LNCAP (cell line): ENCODE measurements at regions not wholly inside any gene's neighbourhood (a gene's known extent, or its start where the extent isn't known, plus 50 kb on each side); places are given as distances from the start of the nearest gene placed in this dataset.

Source experiments
- TF ChIP-seq, protein P1 (sequence below): fragments of 450-650 bp; IDR thresholded peaks from 2 replicates; pipeline ENCODE4 v1.5.1; 2017; ENCODE audit warnings: mild to moderate bottlenecking

DNA sequence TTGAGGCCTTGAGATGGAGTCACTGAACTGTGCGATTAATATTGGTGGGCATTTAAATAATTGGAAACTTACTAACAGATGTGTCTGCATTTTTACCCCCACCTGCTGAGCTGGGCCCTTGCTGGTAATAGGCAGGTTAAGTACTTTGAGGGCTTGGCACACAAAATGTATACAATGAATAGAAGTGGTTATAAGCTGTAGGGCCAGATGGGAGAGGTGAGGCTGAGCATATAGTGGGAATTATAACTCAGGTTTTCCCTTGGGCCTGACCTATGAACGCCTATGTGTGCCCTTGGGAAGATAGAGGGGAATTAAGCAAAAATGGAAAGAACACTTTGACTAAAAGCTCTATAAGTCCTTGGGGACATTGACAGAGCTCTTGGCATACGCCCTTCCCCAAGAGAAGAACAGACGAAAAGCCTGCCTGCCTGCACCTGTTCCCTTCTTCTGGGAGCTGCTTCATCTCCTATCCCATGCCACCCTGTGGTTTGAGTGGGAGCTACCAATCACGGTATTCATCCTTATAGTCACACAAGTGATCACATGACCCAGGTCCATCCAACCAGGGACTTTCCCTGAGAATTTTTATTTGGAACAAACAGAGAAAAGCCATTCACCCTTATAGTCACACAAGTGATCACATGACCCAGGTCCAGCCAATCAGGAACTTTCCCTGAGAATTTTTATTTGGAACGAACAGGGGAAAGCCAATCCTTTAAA, 260.7 kb upstream of the CSF3R start:
- TF ChIP-seq, protein P1, sequence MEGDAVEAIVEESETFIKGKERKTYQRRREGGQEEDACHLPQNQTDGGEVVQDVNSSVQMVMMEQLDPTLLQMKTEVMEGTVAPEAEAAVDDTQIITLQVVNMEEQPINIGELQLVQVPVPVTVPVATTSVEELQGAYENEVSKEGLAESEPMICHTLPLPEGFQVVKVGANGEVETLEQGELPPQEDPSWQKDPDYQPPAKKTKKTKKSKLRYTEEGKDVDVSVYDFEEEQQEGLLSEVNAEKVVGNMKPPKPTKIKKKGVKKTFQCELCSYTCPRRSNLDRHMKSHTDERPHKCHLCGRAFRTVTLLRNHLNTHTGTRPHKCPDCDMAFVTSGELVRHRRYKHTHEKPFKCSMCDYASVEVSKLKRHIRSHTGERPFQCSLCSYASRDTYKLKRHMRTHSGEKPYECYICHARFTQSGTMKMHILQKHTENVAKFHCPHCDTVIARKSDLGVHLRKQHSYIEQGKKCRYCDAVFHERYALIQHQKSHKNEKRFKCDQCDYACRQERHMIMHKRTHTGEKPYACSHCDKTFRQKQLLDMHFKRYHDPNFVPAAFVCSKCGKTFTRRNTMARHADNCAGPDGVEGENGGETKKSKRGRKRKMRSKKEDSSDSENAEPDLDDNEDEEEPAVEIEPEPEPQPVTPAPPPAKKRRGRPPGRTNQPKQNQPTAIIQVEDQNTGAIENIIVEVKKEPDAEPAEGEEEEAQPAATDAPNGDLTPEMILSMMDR = no peak

DNA sequence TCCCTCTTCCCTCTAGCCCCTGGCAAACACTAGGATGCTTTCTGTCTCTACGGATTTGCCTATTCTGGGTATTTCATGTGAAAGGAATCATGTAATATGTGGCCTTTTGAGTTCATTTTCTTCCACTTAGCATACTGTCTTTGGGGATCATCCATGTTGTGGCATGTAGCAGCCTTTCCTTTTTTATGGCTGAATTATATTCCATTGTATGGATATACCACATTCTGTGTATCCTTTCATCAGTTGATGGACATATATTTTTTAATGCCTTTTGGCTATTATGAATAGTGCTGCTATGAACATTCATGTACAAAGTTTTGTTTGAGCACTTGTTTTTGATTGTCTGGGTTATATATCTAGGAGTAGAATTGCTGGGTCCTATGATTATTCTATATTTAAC, 258.4 kb upstream of the CSF3R start:
- TF ChIP-seq, protein P1 = no peak

DNA sequence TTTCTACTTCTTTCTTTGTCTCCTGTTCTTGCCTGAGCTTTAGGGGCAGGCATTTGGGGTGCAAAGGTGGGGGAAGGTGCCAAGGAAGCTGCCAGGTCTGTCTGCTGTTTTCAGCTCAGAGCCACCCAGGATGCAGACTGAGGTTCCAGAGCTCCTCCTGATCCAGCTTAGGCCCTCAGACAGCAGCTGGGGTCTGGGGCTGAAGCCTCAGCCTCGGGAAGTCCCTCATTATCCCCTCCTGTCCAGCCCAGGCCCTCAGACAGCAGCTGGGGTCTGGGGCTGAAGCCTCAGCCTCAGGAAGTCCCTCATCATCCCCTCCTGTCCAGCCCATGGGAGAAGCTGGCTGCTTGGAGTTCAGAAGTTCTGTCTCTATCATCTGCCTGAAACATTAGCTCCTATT, 257.7 kb upstream of the CSF3R start:
- TF ChIP-seq, protein P1 = no peak

DNA sequence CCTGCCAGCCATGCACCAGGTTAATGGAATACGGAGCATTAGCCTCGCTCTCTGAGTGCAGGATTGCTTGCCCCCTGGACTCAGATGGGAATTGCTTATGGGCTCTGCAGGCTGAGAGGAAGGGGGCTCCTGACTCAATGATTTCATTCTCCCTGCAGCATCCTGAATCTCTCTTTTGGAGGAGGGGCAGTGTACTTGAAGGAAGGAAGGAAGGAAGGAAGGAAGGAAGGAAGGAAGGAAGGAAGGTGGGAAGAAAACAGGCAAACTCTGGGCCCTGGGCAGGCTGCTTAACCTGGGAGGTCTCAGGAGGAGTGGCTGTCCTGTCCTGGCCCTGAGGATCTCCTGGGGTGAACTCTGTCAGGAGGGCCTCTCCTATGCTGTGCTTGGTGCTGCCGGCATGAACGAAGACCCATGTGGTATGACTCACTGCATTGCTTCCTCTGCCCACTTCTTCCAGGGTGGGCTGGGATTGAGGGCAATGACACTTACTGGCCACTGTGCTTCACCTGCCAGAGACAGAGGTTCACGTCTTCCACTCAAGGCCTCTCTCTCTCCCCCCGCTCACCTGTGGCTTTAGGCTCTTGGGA, 257.1 kb upstream of the CSF3R start:
- TF ChIP-seq, protein P1 = no peak

DNA sequence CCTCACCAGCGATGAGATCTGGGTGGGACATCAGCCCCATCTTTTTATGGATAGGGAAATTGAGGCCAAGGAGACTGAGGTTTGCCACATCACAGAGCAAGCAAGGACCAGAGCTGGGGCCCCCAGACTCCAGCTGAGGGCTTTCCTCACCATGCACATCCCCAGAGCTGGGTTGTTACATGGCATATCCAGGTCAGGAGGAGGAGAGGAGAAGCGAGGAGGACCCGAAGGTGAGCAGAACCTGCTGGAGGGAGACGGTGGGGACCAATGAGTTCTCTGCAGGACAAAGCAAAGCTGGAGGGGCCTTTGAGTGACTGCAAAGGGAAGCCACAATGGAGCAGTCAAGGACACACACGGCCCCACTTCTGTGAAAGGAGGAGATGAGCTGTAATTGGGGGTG, 255.5 kb upstream of the CSF3R start:
- TF ChIP-seq, protein P1 = no peak

DNA sequence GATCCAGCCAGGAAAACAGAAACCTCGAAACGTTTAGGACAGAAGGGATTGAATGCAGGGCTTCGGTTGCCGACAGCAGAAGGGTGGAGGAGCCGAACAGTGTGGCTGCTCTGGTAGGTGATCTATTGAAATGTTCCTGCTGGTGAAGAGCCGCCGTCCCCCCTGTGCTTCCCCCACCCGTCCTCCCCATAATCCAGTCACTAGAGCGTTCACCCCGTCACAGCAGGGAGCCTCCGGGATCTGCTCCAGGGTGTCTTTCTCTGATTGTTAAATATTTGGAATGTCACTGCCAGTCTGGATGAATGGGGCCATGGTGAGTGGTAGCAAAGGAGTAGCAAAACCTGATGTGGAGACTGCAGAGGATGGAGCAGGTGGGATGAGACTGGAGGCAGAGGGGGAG, 255.1 kb upstream of the CSF3R start:
- TF ChIP-seq, protein P1 = no peak

DNA sequence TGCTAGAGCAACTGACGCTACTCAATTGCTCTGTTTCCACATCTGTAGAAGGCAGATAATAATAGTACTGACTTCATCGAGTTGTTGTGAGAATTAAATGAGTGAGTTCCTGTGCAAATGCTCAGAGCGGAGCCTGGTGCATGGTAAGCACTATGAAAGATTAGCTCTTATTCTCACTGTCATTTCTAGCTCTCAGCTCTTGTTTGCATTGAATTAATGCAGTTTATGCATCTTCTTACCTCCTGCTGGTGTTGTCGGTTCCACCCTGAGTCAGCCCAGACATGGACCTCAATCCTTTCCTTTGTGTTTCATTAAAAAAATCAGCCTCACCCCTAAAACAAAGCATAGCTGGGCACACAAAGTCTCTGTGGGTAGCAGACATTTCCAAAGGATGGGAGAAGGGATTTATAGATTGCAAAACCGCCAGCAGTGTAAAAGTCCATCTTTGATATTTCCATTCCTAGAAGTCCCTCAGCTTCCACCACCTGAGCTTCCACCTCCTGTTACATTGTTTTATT, 254.4 kb upstream of the CSF3R start:
- TF ChIP-seq, protein P1 = no peak
